ENCODE measurements at regions not wholly inside any gene's neighbourhood (a gene's known extent, or its start where the extent isn't known, plus 50 kb on each side); places are given as distances from the start of the nearest gene placed in this dataset.

GRCh38 chr5:135723491-135723890 lies 111.0 kb upstream of the SLC25A48 start:
- no peaks in the 10 kb centered on the region for H3K36me3 ChIP-seq (ENCODE audit: insufficient read depth, low read length)

GRCh38 chr5:135721548-135722090 lies 112.8 kb upstream of the SLC25A48 start:
- Histone ChIP-seq H3K27me3 (ENCODE audit: insufficient read depth, low read length) (peaks cover 46% of the 10 kb centered on the region), H3K4me3 (ENCODE audit: low read depth, low read length) (no peak overlapping the region), H3K36me3 (ENCODE audit: insufficient read depth, low read length) (no peaks in the 10 kb centered on the region), H2AFZ (ENCODE audit: low read length, unreplicated experiment) (no peak overlapping the region), H3K4me1 (ENCODE audit: control insufficient read depth, insufficient read depth, low read length, unreplicated experiment) (peaks cover 7% of the 10 kb centered on the region), H3K79me2 (ENCODE audit: control insufficient read depth, insufficient read depth, low read length, unreplicated experiment) (no peaks in the 10 kb centered on the region), H3K27ac (ENCODE audit: low read depth, low read length) (no peak overlapping the region)

More at GRCh38 chr5:135723491-135723890, 111.0 kb upstream of the SLC25A48 start:
- Histone ChIP-seq H3K27ac (ENCODE audit: low read depth, low read length) (no peak overlapping the region), H3K79me2 (ENCODE audit: control insufficient read depth, insufficient read depth, low read length, unreplicated experiment) (no peaks in the 10 kb centered on the region), H3K4me1 (ENCODE audit: control insufficient read depth, insufficient read depth, low read length, unreplicated experiment) (peaks cover 4% of the 10 kb centered on the region), H2AFZ (ENCODE audit: low read length, unreplicated experiment) (no peak overlapping the region), H3K4me3 (ENCODE audit: low read depth, low read length) (no peak overlapping the region), H3K27me3 (ENCODE audit: insufficient read depth, low read length) (peaks cover 42% of the 10 kb centered on the region)

GRCh38 chr5:135720191-135720590 lies 114.3 kb upstream of the SLC25A48 start:
- Histone ChIP-seq H3K79me2 (ENCODE audit: control insufficient read depth, insufficient read depth, low read length, unreplicated experiment) (no peaks in the 10 kb centered on the region), H3K36me3 (ENCODE audit: insufficient read depth, low read length) (no peaks in the 10 kb centered on the region), H3K4me3 (ENCODE audit: low read depth, low read length) (no peak overlapping the region), H3K27me3 (ENCODE audit: insufficient read depth, low read length) (peaks cover 49% of the 10 kb centered on the region), H2AFZ (ENCODE audit: low read length, unreplicated experiment) (no peak overlapping the region), H3K4me1 (ENCODE audit: control insufficient read depth, insufficient read depth, low read length, unreplicated experiment) (peaks cover 7% of the 10 kb centered on the region), H3K27ac (ENCODE audit: low read depth, low read length) (no peak overlapping the region)

GRCh38 chr5:135719428-135720063 lies 114.9 kb upstream of the SLC25A48 start:
- no peak overlapping the region for H3K27ac ChIP-seq (ENCODE audit: low read depth, low read length)
- H3K27me3 ChIP-seq (ENCODE audit: insufficient read depth, low read length), result peaks cover 50% of the 10 kb centered on the region

GRCh38 chr5:135718651-135719050 lies 115.8 kb upstream of the SLC25A48 start:
- Histone ChIP-seq H3K79me2 (ENCODE audit: control insufficient read depth, insufficient read depth, low read length, unreplicated experiment) (no peaks in the 10 kb centered on the region), H3K4me3 (ENCODE audit: low read depth, low read length) (no peak overlapping the region)

More at GRCh38 chr5:135719428-135720063, 114.9 kb upstream of the SLC25A48 start:
- Histone ChIP-seq H3K79me2 (ENCODE audit: control insufficient read depth, insufficient read depth, low read length, unreplicated experiment) (no peaks in the 10 kb centered on the region), H3K4me1 (ENCODE audit: control insufficient read depth, insufficient read depth, low read length, unreplicated experiment) (peaks cover 7% of the 10 kb centered on the region), H3K4me3 (ENCODE audit: low read depth, low read length) (no peak overlapping the region), H3K36me3 (ENCODE audit: insufficient read depth, low read length) (no peaks in the 10 kb centered on the region), H2AFZ (ENCODE audit: low read length, unreplicated experiment) (no peak overlapping the region)

GRCh38 chr5:135718151-135718550 lies 116.3 kb upstream of the SLC25A48 start:
- Histone ChIP-seq H2AFZ (ENCODE audit: low read length, unreplicated experiment) (no peak overlapping the region), H3K27me3 (ENCODE audit: insufficient read depth, low read length) (peaks cover 61% of the 10 kb centered on the region), H3K4me3 (ENCODE audit: low read depth, low read length) (no peak overlapping the region), H3K27ac (ENCODE audit: low read depth, low read length) (no peak overlapping the region), H3K36me3 (ENCODE audit: insufficient read depth, low read length) (no peaks in the 10 kb centered on the region), H3K4me1 (ENCODE audit: control insufficient read depth, insufficient read depth, low read length, unreplicated experiment) (peaks cover 10% of the 10 kb centered on the region), H3K79me2 (ENCODE audit: control insufficient read depth, insufficient read depth, low read length, unreplicated experiment) (no peaks in the 10 kb centered on the region)

More at GRCh38 chr5:135718651-135719050, 115.8 kb upstream of the SLC25A48 start:
- Histone ChIP-seq H3K4me1 (ENCODE audit: control insufficient read depth, insufficient read depth, low read length, unreplicated experiment) (peaks cover 10% of the 10 kb centered on the region), H3K27ac (ENCODE audit: low read depth, low read length) (no peak overlapping the region), H3K27me3 (ENCODE audit: insufficient read depth, low read length) (peaks cover 56% of the 10 kb centered on the region), H2AFZ (ENCODE audit: low read length, unreplicated experiment) (no peak overlapping the region), H3K36me3 (ENCODE audit: insufficient read depth, low read length) (no peaks in the 10 kb centered on the region)

- no peaks in the 10 kb centered on the region for H3K79me2 ChIP-seq (ENCODE audit: control insufficient read depth, insufficient read depth, low read length, unreplicated experiment)
- no peaks in the 10 kb centered on the region for H3K36me3 ChIP-seq (ENCODE audit: insufficient read depth, low read length)
- H3K27ac ChIP-seq (ENCODE audit: low read depth, low read length), result no peak overlapping the region
- H3K4me3 ChIP-seq (ENCODE audit: low read depth, low read length), result no peak overlapping the region
- no peak overlapping the region for H2AFZ ChIP-seq (ENCODE audit: low read length, unreplicated experiment)
- H3K4me1 ChIP-seq (ENCODE audit: control insufficient read depth, insufficient read depth, low read length, unreplicated experiment), result peaks cover 10% of the 10 kb centered on the region
- peaks cover 74% of the 10 kb centered on the region for H3K27me3 ChIP-seq (ENCODE audit: insufficient read depth, low read length)
These were observed 119.0 kb upstream of the SLC25A48 start for GRCh38 chr5:135715267-135716055.

GRCh38 chr5:135714126-135714894 lies 120.2 kb upstream of the SLC25A48 start:
- no peak overlapping the region for H3K27ac ChIP-seq (ENCODE audit: low read depth, low read length)
- no peak overlapping the region for H3K4me3 ChIP-seq (ENCODE audit: low read depth, low read length)
- no peaks in the 10 kb centered on the region for H3K79me2 ChIP-seq (ENCODE audit: control insufficient read depth, insufficient read depth, low read length, unreplicated experiment)
- no peaks in the 10 kb centered on the region for H3K36me3 ChIP-seq (ENCODE audit: insufficient read depth, low read length)
- H3K27me3 ChIP-seq (ENCODE audit: insufficient read depth, low read length), result peaks cover 81% of the 10 kb centered on the region
- peaks cover 10% of the 10 kb centered on the region for H3K4me1 ChIP-seq (ENCODE audit: control insufficient read depth, insufficient read depth, low read length, unreplicated experiment)
- no peak overlapping the region for H2AFZ ChIP-seq (ENCODE audit: low read length, unreplicated experiment)

- H3K4me1 ChIP-seq (ENCODE audit: control insufficient read depth, insufficient read depth, low read length, unreplicated experiment), result peaks cover 5% of the 10 kb centered on the region
- no peak overlapping the region for H3K4me3 ChIP-seq (ENCODE audit: low read depth, low read length)
- no peaks in the 10 kb centered on the region for H3K36me3 ChIP-seq (ENCODE audit: insufficient read depth, low read length)
- H3K27ac ChIP-seq (ENCODE audit: low read depth, low read length), result no peak overlapping the region
- peaks cover 91% of the 10 kb centered on the region for H3K27me3 ChIP-seq (ENCODE audit: insufficient read depth, low read length)
- H3K79me2 ChIP-seq (ENCODE audit: control insufficient read depth, insufficient read depth, low read length, unreplicated experiment), result no peaks in the 10 kb centered on the region
- H2AFZ ChIP-seq (ENCODE audit: low read length, unreplicated experiment), result no peak overlapping the region
These were observed 121.1 kb upstream of the SLC25A48 start for GRCh38 chr5:135713161-135713915.

- H3K36me3 ChIP-seq (ENCODE audit: insufficient read depth, low read length), result no peaks in the 10 kb centered on the region
- peaks cover 96% of the 10 kb centered on the region for H3K27me3 ChIP-seq (ENCODE audit: insufficient read depth, low read length)
- no peaks in the 10 kb centered on the region for H3K79me2 ChIP-seq (ENCODE audit: control insufficient read depth, insufficient read depth, low read length, unreplicated experiment)
- H3K4me3 ChIP-seq (ENCODE audit: low read depth, low read length), result no peak overlapping the region
- peaks cover 4% of the 10 kb centered on the region for H3K4me1 ChIP-seq (ENCODE audit: control insufficient read depth, insufficient read depth, low read length, unreplicated experiment)
- no peak overlapping the region for H3K27ac ChIP-seq (ENCODE audit: low read depth, low read length)
- no peak overlapping the region for H2AFZ ChIP-seq (ENCODE audit: low read length, unreplicated experiment)
These were observed 122.6 kb upstream of the SLC25A48 start for GRCh38 chr5:135711911-135712310.

Data from ACC112 (cell line).